ENCODE measurements at regions not wholly inside any gene's neighbourhood (a gene's known extent, or its start where the extent isn't known, plus 50 kb on each side); places are given as distances from the start of the nearest gene placed in this dataset.
A peak's percentile ranks its signal among the peaks of the same experiment; 100 is the strongest.

GRCh38 chr12:74193191-74193590, 344.4 kb upstream of the ATXN7L3B start:
- no peaks in the 10 kb centered on the region for H3K36me3 ChIP-seq (ENCODE audit: control insufficient read depth in 2 of 3, insufficient read depth in 3 of 3, low read length in 3 of 3)
- H3K9me3 ChIP-seq (ENCODE audit: control insufficient read depth in 2 of 3, insufficient read depth in 1 of 3, low read length in 3 of 3), result no peaks in the 10 kb centered on the region
- no peak for FAIRE-seq
- no peak overlapping the region for H3K4me3 ChIP-seq (ENCODE audit: low read length in 3 of 3)
- H3K4me1 ChIP-seq (ENCODE audit: control insufficient read depth in 2 of 3, insufficient read depth in 2 of 3, low read depth in 1 of 3, low read length in 3 of 3), result no peaks in the 10 kb centered on the region
- TF ChIP-seq CTCF (IDR thresholded peaks at IDR 0.05; ENCODE audit: borderline replicate concordance, extremely low read depth, insufficient read depth), result no peak
- DNase-seq, result no peak
- no peak overlapping the region for H3K9ac ChIP-seq (ENCODE audit: low read length in 3 of 3)
- H3K27me3 ChIP-seq (ENCODE audit: control insufficient read depth, insufficient read depth, low read length), result no peaks in the 10 kb centered on the region
- H3K27ac ChIP-seq (ENCODE audit: low read depth in 2 of 2, low read length in 2 of 2), result no peak overlapping the region
- intact Hi-C loops (cut with DNase I), result no loop called here

DNA sequence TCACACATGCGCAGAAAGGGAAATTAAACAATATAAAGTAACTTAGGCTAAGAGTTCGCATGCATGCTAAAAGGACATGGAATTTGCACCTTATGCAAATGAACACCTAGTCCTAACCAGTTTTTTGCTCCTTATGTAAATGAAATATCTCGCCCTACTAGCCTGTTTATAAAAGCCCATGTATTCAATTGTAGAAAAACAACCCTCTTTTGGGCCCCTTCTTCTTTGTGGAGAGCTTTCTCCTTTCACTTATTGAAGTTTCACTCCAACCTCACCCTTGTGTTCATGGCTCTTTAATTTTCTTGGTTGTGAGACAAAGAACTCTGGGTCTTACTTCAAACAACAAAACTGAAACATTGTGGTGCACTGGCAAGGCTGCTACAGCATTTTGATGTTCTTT, 333.4 kb upstream of the ATXN7L3B start:
- Histone ChIP-seq H3K27ac (ENCODE audit: low read depth in 2 of 2, low read length in 2 of 2) (no peak overlapping the region), H3K36me3 (ENCODE audit: control insufficient read depth in 2 of 3, insufficient read depth in 3 of 3, low read length in 3 of 3) (no peaks in the 10 kb centered on the region), H3K4me1 (ENCODE audit: control insufficient read depth in 2 of 3, insufficient read depth in 2 of 3, low read depth in 1 of 3, low read length in 3 of 3) (peaks cover 0 to 3% (median 0%) of the 10 kb centered on the region in 3 donors), H3K4me3 (ENCODE audit: low read length in 3 of 3) (no peak overlapping the region), H3K27me3 (ENCODE audit: control insufficient read depth, insufficient read depth, low read length) (no peaks in the 10 kb centered on the region), H3K9me3 (ENCODE audit: control insufficient read depth in 2 of 3, insufficient read depth in 1 of 3, low read length in 3 of 3) (peaks cover 0 to 16% (median 4%) of the 10 kb centered on the region in 3 donors), H3K9ac (ENCODE audit: low read length in 3 of 3) (no peak overlapping the region)
- FAIRE-seq, result no peak
- no peak for TF ChIP-seq CTCF (IDR thresholded peaks at IDR 0.05; ENCODE audit: borderline replicate concordance, extremely low read depth, insufficient read depth)
- intact Hi-C loops (cut with DNase I), result no loop called here
- no peak for DNase-seq

GRCh38 chr12:74227846-74228545, 309.6 kb upstream of the ATXN7L3B start:
- intact Hi-C loops (cut with DNase I), result no loop called here
- DNase-seq, result no peak
- H3K9ac ChIP-seq (ENCODE audit: low read length in 3 of 3), result no peak overlapping the region
- FAIRE-seq, result no peak
- H3K36me3 ChIP-seq (ENCODE audit: control insufficient read depth in 2 of 3, insufficient read depth in 3 of 3, low read length in 3 of 3), result no peaks in the 10 kb centered on the region
- H3K27me3 ChIP-seq (ENCODE audit: control insufficient read depth, insufficient read depth, low read length), result no peaks in the 10 kb centered on the region
- H3K4me1 ChIP-seq (ENCODE audit: control insufficient read depth in 2 of 3, insufficient read depth in 2 of 3, low read depth in 1 of 3, low read length in 3 of 3), result no peaks in the 10 kb centered on the region
- H3K9me3 ChIP-seq (ENCODE audit: control insufficient read depth in 2 of 3, insufficient read depth in 1 of 3, low read length in 3 of 3), result no peaks in the 10 kb centered on the region
- TF ChIP-seq CTCF (IDR thresholded peaks at IDR 0.05; ENCODE audit: borderline replicate concordance, extremely low read depth, insufficient read depth), result no peak
- no peak overlapping the region for H3K27ac ChIP-seq (ENCODE audit: low read depth in 2 of 2, low read length in 2 of 2)
- no peak overlapping the region for H3K4me3 ChIP-seq (ENCODE audit: low read length in 3 of 3)

GRCh38 chr12:74229671-74230070, 308.0 kb upstream of the ATXN7L3B start:
- Histone ChIP-seq H3K4me1 (ENCODE audit: control insufficient read depth in 2 of 3, insufficient read depth in 2 of 3, low read depth in 1 of 3, low read length in 3 of 3) (no peaks in the 10 kb centered on the region), H3K9me3 (ENCODE audit: control insufficient read depth in 2 of 3, insufficient read depth in 1 of 3, low read length in 3 of 3) (no peaks in the 10 kb centered on the region), H3K36me3 (ENCODE audit: control insufficient read depth in 2 of 3, insufficient read depth in 3 of 3, low read length in 3 of 3) (no peaks in the 10 kb centered on the region), H3K9ac (ENCODE audit: low read length in 3 of 3) (no peak overlapping the region), H3K27ac (ENCODE audit: low read depth in 2 of 2, low read length in 2 of 2) (no peak overlapping the region), H3K4me3 (ENCODE audit: low read length in 3 of 3) (no peak overlapping the region), H3K27me3 (ENCODE audit: control insufficient read depth, insufficient read depth, low read length) (no peaks in the 10 kb centered on the region)
- FAIRE-seq, result peak; percentile 49
- intact Hi-C loops (cut with DNase I), result no loop called here
- no peak for DNase-seq
- no peak for TF ChIP-seq CTCF (IDR thresholded peaks at IDR 0.05; ENCODE audit: borderline replicate concordance, extremely low read depth, insufficient read depth)

Data from kidney (tissue), 13 donors.